ENCODE measurements at regions not wholly inside any gene's neighbourhood (a gene's known extent, or its start where the extent isn't known, plus 50 kb on each side); places are given as distances from the start of the nearest gene placed in this dataset.

DNA sequence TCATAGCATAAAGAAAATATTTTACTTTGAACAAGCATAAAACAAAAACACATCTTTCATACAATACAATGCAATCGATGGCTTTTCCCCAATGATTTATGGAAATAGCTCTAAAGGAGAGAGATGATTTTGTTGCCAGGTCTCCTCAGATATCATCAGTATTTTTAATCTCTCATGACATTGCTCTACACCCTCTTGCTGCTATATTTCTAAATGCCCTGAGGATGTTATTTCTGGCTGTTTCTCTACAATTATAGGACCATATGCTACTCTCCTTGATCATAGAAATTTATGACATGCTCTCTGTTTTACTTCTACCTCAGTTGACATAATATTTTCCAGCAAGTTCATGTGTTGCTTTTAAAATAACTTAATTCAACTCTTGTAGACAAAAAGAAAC is 654.9 kb upstream of the GBE1 start:
- Histone ChIP-seq H3K4me3 (no peak overlapping the region), H3K4me1 (no peaks in the 10 kb centered on the region), H3K4me2 (no peak overlapping the region), H3K27ac (no peak overlapping the region), H3K9me3 (no peaks in the 10 kb centered on the region)
- no peak for ATAC-seq
- ChIA-PET POLR2A (no interaction called here), CTCF (no interaction called here)
- no peak for FAIRE-seq
- DNase-seq (ENCODE audit: low read depth in 1 of 2, low spot score in 1 of 2), result no peak
- 0% methylated on average over 1 of the region's 1 CpG for WGBS (ENCODE audit: missing lambda C conversion rate)
- TF ChIP-seq HES2 (IDR thresholded peaks at IDR 0.05) (no peak), NR3C1 (IDR thresholded peaks at IDR 0.05) (no peak), CEBPB (IDR thresholded peaks at IDR 0.05) (no peak), POLR2AphosphoS2 (conservative IDR thresholded peaks at IDR 0.05; ENCODE audit: low read length) (no peak), GATA3 (IDR thresholded peaks at IDR 0.05; ENCODE audit: borderline replicate concordance) (no peak)
- TF ChIP-seq, protein P1, sequence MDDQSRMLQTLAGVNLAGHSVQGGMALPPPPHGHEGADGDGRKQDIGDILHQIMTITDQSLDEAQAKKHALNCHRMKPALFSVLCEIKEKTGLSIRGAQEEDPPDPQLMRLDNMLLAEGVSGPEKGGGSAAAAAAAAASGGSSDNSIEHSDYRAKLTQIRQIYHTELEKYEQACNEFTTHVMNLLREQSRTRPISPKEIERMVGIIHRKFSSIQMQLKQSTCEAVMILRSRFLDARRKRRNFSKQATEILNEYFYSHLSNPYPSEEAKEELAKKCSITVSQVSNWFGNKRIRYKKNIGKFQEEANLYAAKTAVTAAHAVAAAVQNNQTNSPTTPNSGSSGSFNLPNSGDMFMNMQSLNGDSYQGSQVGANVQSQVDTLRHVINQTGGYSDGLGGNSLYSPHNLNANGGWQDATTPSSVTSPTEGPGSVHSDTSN (IDR thresholded peaks at IDR 0.05), result no peak

DNA sequence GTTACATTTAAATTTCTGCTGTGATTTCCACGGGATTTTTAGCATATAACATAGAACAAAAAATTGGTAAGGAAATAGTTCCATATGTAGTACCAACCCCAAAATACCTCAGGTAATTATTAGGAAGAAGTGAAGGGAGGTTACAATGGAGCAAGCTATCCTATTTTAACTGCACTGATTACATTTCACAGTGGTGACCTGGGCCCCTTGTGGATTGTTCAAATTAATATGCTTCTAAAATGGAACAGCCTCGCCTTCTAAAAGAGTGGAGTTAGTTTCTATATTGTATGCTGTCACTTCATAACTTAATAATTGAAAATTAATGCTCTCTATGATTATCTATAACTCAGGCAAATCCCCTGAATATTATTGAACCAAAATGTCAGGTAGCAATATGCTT is 651.7 kb upstream of the GBE1 start:
- no peak for FAIRE-seq
- Histone ChIP-seq H3K4me2 (no peak overlapping the region), H3K9me3 (no peaks in the 10 kb centered on the region), H3K27ac (no peak overlapping the region), H3K4me3 (no peak overlapping the region), H3K4me1 (no peaks in the 10 kb centered on the region)
- DNase-seq (ENCODE audit: low read depth in 1 of 2, low spot score in 1 of 2), result no peak
- ChIA-PET CTCF (no interaction called here), POLR2A (no interaction called here)
- TF ChIP-seq KDM1A (IDR thresholded peaks at IDR 0.05; ENCODE audit: low read depth) (no peak), BCL3 (IDR thresholded peaks at IDR 0.05) (no peak), SMC3 (IDR thresholded peaks at IDR 0.05) (no peak), JUNB (IDR thresholded peaks at IDR 0.05) (no peak), HEYL (CRISPR knock-in tag; IDR thresholded peaks at IDR 0.05) (no peak)
- ATAC-seq, result no peak
- 9% methylated on average over 2 of the region's 2 CpGs for WGBS (ENCODE audit: missing lambda C conversion rate)

- ChIA-PET POLR2A (no interaction called here), CTCF (no interaction called here)
- Histone ChIP-seq H3K9me3 (no peaks in the 10 kb centered on the region), H3K4me2 (no peak overlapping the region), H3K4me3 (no peak overlapping the region), H3K27ac (no peak overlapping the region), H3K4me1 (no peaks in the 10 kb centered on the region)
- TF ChIP-seq CHD2 (IDR thresholded peaks at IDR 0.05; ENCODE audit: low read length, partially characterized antibody) (no peak), POLR2A (IDR thresholded peaks at IDR 0.05; ENCODE audit: low read length) (no peak), SMC3 (IDR thresholded peaks at IDR 0.05) (no peak)
- ATAC-seq, result no peak
- DNase-seq (ENCODE audit: low read depth in 1 of 2, low spot score in 1 of 2), result no peak
- FAIRE-seq, result no peak
Measured at GRCh38 chr3:82410366-82410765, 648.9 kb upstream of the GBE1 start.

- WGBS (ENCODE audit: missing lambda C conversion rate), result 0% methylated on average over 1 of the region's 1 CpG
- Histone ChIP-seq H3K9me3 (no peaks in the 10 kb centered on the region), H3K4me3 (no peak overlapping the region), H3K4me2 (no peak overlapping the region), H3K4me1 (no peaks in the 10 kb centered on the region), H3K27ac (no peak overlapping the region)
- ChIA-PET CTCF (no interaction called here), POLR2A (no interaction called here)
- DNase-seq (ENCODE audit: low read depth in 1 of 2, low spot score in 1 of 2) (no peak), FAIRE-seq (no peak), ATAC-seq (no peak)
- TF ChIP-seq SMC3 (IDR thresholded peaks at IDR 0.05) (no peak), POLR2A (IDR thresholded peaks at IDR 0.05; ENCODE audit: low read length) (no peak), TP53 (CRISPR knock-in tag; IDR thresholded peaks at IDR 0.05) (no peak), EP300 (IDR thresholded peaks at IDR 0.05) (no peak), CHD2 (IDR thresholded peaks at IDR 0.05; ENCODE audit: low read length, partially characterized antibody) (no peak), ZNF302 (CRISPR knock-in tag; IDR thresholded peaks at IDR 0.05) (no peak), CBX2 (IDR thresholded peaks at IDR 0.05; ENCODE audit: borderline replicate concordance, low read depth) (no peak), HOXB5 (CRISPR knock-in tag; IDR thresholded peaks at IDR 0.05) (no peak), HEYL (CRISPR knock-in tag; IDR thresholded peaks at IDR 0.05) (no peak), GATA3 (IDR thresholded peaks at IDR 0.05; ENCODE audit: borderline replicate concordance) (no peak), ZSCAN20 (CRISPR knock-in tag; IDR thresholded peaks at IDR 0.05) (no peak), HOXB13 (CRISPR knock-in tag; IDR thresholded peaks at IDR 0.05; ENCODE audit: low read depth) (no peak), PHF8 (IDR thresholded peaks at IDR 0.05; ENCODE audit: borderline replicate concordance, low read depth) (no peak), CHD4 (IDR thresholded peaks at IDR 0.05; ENCODE audit: borderline replicate concordance) (no peak), HES2 (IDR thresholded peaks at IDR 0.05) (no peak)
- TF ChIP-seq, protein P2, sequence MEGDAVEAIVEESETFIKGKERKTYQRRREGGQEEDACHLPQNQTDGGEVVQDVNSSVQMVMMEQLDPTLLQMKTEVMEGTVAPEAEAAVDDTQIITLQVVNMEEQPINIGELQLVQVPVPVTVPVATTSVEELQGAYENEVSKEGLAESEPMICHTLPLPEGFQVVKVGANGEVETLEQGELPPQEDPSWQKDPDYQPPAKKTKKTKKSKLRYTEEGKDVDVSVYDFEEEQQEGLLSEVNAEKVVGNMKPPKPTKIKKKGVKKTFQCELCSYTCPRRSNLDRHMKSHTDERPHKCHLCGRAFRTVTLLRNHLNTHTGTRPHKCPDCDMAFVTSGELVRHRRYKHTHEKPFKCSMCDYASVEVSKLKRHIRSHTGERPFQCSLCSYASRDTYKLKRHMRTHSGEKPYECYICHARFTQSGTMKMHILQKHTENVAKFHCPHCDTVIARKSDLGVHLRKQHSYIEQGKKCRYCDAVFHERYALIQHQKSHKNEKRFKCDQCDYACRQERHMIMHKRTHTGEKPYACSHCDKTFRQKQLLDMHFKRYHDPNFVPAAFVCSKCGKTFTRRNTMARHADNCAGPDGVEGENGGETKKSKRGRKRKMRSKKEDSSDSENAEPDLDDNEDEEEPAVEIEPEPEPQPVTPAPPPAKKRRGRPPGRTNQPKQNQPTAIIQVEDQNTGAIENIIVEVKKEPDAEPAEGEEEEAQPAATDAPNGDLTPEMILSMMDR (IDR thresholded peaks at IDR 0.05), result no peak
- TF ChIP-seq, protein P3, sequence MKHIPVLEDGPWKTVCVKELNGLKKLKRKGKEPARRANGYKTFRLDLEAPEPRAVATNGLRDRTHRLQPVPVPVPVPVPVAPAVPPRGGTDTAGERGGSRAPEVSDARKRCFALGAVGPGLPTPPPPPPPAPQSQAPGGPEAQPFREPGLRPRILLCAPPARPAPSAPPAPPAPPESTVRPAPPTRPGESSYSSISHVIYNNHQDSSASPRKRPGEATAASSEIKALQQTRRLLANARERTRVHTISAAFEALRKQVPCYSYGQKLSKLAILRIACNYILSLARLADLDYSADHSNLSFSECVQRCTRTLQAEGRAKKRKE (CRISPR knock-in tag; IDR thresholded peaks at IDR 0.05; ENCODE audit: low read depth), result no peak
Measured at GRCh38 chr3:82409842-82410241, 648.4 kb upstream of the GBE1 start.
